ENCODE measurements at regions not wholly inside any gene's neighbourhood (a gene's known extent, or its start where the extent isn't known, plus 50 kb on each side); places are given as distances from the start of the nearest gene placed in this dataset.
"Not testable (repeated sequence)": the region's sequence is repeated elsewhere in the genome, so short reads cannot be mapped to it uniquely, and the experiment has no call there.

DNA sequence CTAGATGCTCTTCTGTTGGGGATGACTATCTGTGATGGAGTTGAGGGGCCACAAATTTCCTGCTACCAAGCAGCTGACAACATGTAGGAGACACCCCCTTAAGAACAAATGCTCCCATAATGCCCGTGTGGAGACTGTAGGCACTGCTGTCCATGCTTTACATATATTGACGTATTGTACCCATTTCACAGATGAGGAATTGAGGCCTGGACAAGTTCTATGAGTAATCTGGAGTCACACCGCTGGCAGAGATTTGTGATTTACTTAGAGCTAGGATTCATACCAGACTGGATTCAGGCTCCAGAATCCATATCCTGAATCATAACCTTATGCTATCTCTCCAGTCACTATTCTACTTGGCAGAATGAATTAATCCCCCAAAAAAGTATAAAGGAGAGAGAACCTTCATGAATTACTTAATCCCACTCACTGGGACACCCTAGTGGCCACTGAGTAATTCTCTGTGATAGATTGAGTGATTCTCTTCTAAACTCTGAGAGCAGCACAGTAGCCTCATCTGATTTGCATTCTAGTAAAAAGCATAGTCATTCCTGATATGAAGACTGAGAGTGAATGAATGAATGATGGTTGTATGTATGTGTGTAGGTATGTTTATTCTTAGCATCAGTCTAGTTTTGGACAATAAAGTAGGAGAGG lies 460.7 kb upstream of the MEIS1 start:
- Histone ChIP-seq H3K27me3 (ENCODE audit: control insufficient read depth in 1 of 2, insufficient read depth in 2 of 2, low read length in 2 of 2) (no peaks in the 10 kb centered on the region), H3K9me3 (ENCODE audit: low read length) (peaks cover 6% of the 10 kb centered on the region), H3K4me3 (ENCODE audit: low read depth in 1 of 2, low read length in 2 of 2) (no peak overlapping the region), H3K9ac (ENCODE audit: low read length) (no peak overlapping the region), H3K27ac (ENCODE audit: low read depth, low read length) (no peak overlapping the region), H3K4me1 (ENCODE audit: insufficient read depth, low read length) (no peaks in the 10 kb centered on the region), H3K36me3 (ENCODE audit: insufficient read depth, low read length) (no peaks in the 10 kb centered on the region)

- Histone ChIP-seq H3K9ac (ENCODE audit: low read length) (no peak overlapping the region), H3K4me3 (ENCODE audit: low read depth in 1 of 2, low read length in 2 of 2) (no peak overlapping the region), H3K36me3 (ENCODE audit: insufficient read depth, low read length) (no peaks in the 10 kb centered on the region), H3K27me3 (ENCODE audit: control insufficient read depth in 1 of 2, insufficient read depth in 2 of 2, low read length in 2 of 2) (no peaks in the 10 kb centered on the region), H3K27ac (ENCODE audit: low read depth, low read length) (no peak overlapping the region), H3K9me3 (ENCODE audit: low read length) (no peaks in the 10 kb centered on the region), H3K4me1 (ENCODE audit: insufficient read depth, low read length) (no peaks in the 10 kb centered on the region)
These were observed 465.8 kb upstream of the MEIS1 start for GRCh38 chr2:65969161-65969560.

GRCh38 chr2:65963303-65963702 lies 471.6 kb upstream of the MEIS1 start:
- H3K9me3 ChIP-seq (ENCODE audit: low read length); H3K9ac ChIP-seq (ENCODE audit: low read length); H3K27me3 ChIP-seq (ENCODE audit: control insufficient read depth in 1 of 2, insufficient read depth in 2 of 2, low read length in 2 of 2); H3K27ac ChIP-seq (ENCODE audit: low read depth, low read length); H3K4me3 ChIP-seq (ENCODE audit: low read depth in 1 of 2, low read length in 2 of 2); H3K4me1 ChIP-seq (ENCODE audit: insufficient read depth, low read length); H3K36me3 ChIP-seq (ENCODE audit: insufficient read depth, low read length): not testable (repeated sequence)

DNA sequence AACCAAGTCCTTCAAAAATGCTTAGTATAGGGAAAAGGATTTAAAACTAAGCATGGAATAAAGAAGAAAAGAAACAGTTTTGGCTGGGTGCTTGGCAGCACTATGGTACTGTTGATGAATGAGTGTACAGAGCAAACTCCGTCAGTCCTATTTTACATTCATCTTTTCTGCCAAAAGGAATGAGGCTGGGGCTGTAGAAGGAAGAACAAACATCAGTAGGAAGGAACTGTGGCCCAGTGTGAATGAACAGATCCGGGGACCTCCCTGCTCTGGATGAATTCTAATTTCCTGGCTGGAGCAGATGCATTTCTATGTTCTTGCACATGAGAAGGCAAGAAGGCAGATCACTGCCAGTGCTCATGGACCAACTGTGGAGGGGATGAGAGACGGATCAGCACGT lies 474.0 kb upstream of the MEIS1 start:
- H3K4me1 ChIP-seq (ENCODE audit: insufficient read depth, low read length), result no peaks in the 10 kb centered on the region
- H3K9me3 ChIP-seq (ENCODE audit: low read length), result no peaks in the 10 kb centered on the region
- H3K9ac ChIP-seq (ENCODE audit: low read length), result no peak overlapping the region
- H3K4me3 ChIP-seq (ENCODE audit: low read depth in 1 of 2, low read length in 2 of 2), result no peak overlapping the region
- no peaks in the 10 kb centered on the region for H3K36me3 ChIP-seq (ENCODE audit: insufficient read depth, low read length)
- no peak overlapping the region for H3K27ac ChIP-seq (ENCODE audit: low read depth, low read length)
- no peaks in the 10 kb centered on the region for H3K27me3 ChIP-seq (ENCODE audit: control insufficient read depth in 1 of 2, insufficient read depth in 2 of 2, low read length in 2 of 2)

DNA sequence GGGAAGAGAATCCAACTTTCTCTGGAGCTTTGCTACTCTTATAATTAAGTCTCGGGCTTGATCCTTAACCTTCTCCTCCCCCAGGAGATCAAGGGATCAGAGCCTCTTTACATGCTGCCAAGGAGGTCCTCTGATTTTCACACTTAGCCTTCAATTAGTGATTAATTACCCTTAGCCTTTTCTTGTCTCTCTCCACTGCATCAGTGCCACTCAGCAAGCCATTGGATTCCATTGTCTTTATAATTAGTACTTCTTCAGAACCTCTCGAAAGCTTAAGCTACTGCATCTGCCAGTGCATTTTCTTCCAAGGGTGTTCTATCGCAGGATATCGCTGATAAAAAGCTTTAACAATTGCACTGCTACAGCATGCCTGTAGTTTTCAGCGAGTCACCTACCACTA lies 477.0 kb upstream of the MEIS1 start:
- H3K4me3 ChIP-seq (ENCODE audit: low read depth in 1 of 2, low read length in 2 of 2), result no peak overlapping the region
- no peak overlapping the region for H3K27ac ChIP-seq (ENCODE audit: low read depth, low read length)
- H3K36me3 ChIP-seq (ENCODE audit: insufficient read depth, low read length), result no peaks in the 10 kb centered on the region
- no peak overlapping the region for H3K9ac ChIP-seq (ENCODE audit: low read length)
- no peaks in the 10 kb centered on the region for H3K9me3 ChIP-seq (ENCODE audit: low read length)
- H3K27me3 ChIP-seq (ENCODE audit: control insufficient read depth in 1 of 2, insufficient read depth in 2 of 2, low read length in 2 of 2), result no peaks in the 10 kb centered on the region
- no peaks in the 10 kb centered on the region for H3K4me1 ChIP-seq (ENCODE audit: insufficient read depth, low read length)

DNA sequence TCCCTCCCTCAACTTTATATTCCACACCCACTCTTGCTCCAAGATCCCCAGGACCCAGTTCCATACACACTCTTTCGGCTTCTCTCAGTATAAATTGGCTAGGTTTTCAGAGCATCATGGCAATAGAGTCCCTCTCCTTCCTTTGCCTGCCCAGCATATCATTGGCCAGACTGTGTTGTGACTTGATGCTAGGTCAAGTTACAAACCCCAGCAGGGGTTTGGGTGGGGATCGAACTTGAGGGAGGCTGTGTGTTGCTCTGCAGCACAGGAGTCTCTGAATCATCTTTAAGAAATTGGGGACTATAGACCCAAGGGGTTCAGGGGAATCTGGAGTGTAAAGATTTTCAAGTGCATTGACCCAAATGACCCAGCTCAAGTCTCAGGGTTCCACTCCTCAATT lies 477.5 kb upstream of the MEIS1 start:
- H3K9ac ChIP-seq (ENCODE audit: low read length), result no peak overlapping the region
- no peak overlapping the region for H3K4me3 ChIP-seq (ENCODE audit: low read depth in 1 of 2, low read length in 2 of 2)
- H3K27ac ChIP-seq (ENCODE audit: low read depth, low read length), result no peak overlapping the region
- H3K9me3 ChIP-seq (ENCODE audit: low read length), result no peaks in the 10 kb centered on the region
- no peaks in the 10 kb centered on the region for H3K4me1 ChIP-seq (ENCODE audit: insufficient read depth, low read length)
- no peaks in the 10 kb centered on the region for H3K36me3 ChIP-seq (ENCODE audit: insufficient read depth, low read length)
- no peaks in the 10 kb centered on the region for H3K27me3 ChIP-seq (ENCODE audit: control insufficient read depth in 1 of 2, insufficient read depth in 2 of 2, low read length in 2 of 2)

DNA sequence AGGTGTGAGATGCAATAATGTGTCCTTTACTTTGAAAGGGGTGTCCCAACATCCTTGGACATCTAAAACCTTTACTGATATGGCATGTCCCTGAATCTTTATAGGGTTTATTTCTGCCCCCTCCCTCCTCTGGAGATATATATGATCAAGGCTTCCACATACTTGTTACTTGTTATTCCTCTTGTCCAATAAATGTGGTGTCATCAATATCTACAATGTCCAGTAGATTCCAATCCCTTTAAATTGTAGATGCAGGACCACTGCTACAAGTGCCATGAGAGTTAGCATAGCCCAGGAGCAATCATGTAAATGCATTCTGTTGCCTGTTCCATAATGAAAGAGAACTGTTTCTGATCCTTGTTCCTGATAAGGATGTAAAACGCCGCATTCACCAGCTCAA lies 479.7 kb upstream of the MEIS1 start:
- H3K27me3 ChIP-seq (ENCODE audit: control insufficient read depth in 1 of 2, insufficient read depth in 2 of 2, low read length in 2 of 2), result no peaks in the 10 kb centered on the region
- H3K27ac ChIP-seq (ENCODE audit: low read depth, low read length), result no peak overlapping the region
- no peaks in the 10 kb centered on the region for H3K9me3 ChIP-seq (ENCODE audit: low read length)
- no peak overlapping the region for H3K4me3 ChIP-seq (ENCODE audit: low read depth in 1 of 2, low read length in 2 of 2)
- H3K9ac ChIP-seq (ENCODE audit: low read length), result no peak overlapping the region
- H3K36me3 ChIP-seq (ENCODE audit: insufficient read depth, low read length), result no peaks in the 10 kb centered on the region
- no peaks in the 10 kb centered on the region for H3K4me1 ChIP-seq (ENCODE audit: insufficient read depth, low read length)

DNA sequence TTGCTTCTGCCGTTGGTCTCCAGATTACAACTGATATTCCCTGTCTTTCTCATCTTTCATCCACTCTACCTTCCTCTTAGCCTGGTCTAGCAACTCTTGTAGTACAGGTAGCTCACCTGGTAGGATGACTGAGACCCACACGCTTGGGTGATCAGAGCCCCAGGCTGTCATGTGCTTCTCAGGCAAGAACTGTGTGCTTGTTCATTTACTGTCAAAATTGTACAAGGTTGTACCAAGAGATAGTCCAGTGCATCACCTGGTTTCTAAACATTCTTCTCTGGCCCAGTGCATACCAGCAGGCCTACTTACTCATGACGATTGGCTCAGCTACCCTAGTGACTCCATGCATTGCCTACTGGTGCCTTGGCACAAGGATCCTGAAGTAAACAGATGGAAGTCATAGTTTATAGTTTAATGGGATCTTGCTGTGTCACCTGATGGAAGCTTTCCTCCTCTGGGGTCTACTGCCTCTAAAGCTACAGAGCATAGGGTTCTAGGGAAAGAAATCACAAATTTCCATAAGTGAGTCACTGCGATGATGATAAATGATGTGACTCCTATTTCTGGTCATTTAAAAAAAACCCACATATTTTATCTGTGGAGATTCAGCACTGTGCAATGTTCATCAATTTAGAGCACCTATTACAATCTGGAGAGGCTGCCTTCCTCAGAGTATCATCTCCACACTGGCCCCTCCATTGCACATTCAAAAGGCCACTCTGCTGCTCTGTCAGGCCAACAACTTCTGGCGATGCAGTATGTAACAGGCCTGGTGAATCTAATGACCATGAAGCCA lies 481.8 kb upstream of the MEIS1 start:
- no peak overlapping the region for H3K27ac ChIP-seq (ENCODE audit: low read depth, low read length)
- no peaks in the 10 kb centered on the region for H3K36me3 ChIP-seq (ENCODE audit: insufficient read depth, low read length)
- no peaks in the 10 kb centered on the region for H3K9me3 ChIP-seq (ENCODE audit: low read length)
- no peaks in the 10 kb centered on the region for H3K27me3 ChIP-seq (ENCODE audit: control insufficient read depth in 1 of 2, insufficient read depth in 2 of 2, low read length in 2 of 2)
- H3K4me1 ChIP-seq (ENCODE audit: insufficient read depth, low read length), result no peaks in the 10 kb centered on the region
- no peak overlapping the region for H3K4me3 ChIP-seq (ENCODE audit: low read depth in 1 of 2, low read length in 2 of 2)
- no peak overlapping the region for H3K9ac ChIP-seq (ENCODE audit: low read length)

DNA sequence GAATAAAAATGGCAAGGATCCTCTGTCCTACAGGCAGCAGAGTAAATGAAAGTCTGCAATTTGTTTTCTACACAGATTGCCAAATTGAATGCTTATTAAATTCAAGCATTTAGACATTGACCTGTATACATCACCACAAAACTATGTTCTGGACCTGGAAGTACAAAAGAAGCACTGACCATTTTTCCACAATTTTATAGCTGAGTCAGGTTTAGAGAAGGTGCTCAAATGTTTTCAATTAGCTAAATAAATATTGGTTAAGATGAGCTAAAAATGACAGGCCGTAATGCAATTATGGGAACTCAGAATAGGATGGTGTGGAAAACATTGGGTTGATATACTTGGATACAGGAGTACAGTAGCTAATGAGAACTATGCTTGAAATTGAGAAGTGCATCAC lies 490.7 kb upstream of the MEIS1 start:
- no peaks in the 10 kb centered on the region for H3K4me1 ChIP-seq (ENCODE audit: insufficient read depth, low read length)

GRCh38 chr2:65943099-65943786 lies 491.7 kb upstream of the MEIS1 start:
- Histone ChIP-seq H3K36me3 (ENCODE audit: insufficient read depth, low read length) (no peaks in the 10 kb centered on the region), H3K9me3 (ENCODE audit: low read length) (no peaks in the 10 kb centered on the region), H3K27ac (ENCODE audit: low read depth, low read length) (no peak overlapping the region), H3K4me1 (ENCODE audit: insufficient read depth, low read length) (no peaks in the 10 kb centered on the region), H3K9ac (ENCODE audit: low read length) (no peak overlapping the region), H3K27me3 (ENCODE audit: control insufficient read depth in 1 of 2, insufficient read depth in 2 of 2, low read length in 2 of 2) (no peaks in the 10 kb centered on the region), H3K4me3 (ENCODE audit: low read depth in 1 of 2, low read length in 2 of 2) (no peak overlapping the region)

More for the DNA sequence above, 490.7 kb upstream of the MEIS1 start:
- Histone ChIP-seq H3K36me3 (ENCODE audit: insufficient read depth, low read length) (no peaks in the 10 kb centered on the region), H3K9ac (ENCODE audit: low read length) (no peak overlapping the region), H3K27me3 (ENCODE audit: control insufficient read depth in 1 of 2, insufficient read depth in 2 of 2, low read length in 2 of 2) (no peaks in the 10 kb centered on the region), H3K4me3 (ENCODE audit: low read depth in 1 of 2, low read length in 2 of 2) (no peak overlapping the region), H3K27ac (ENCODE audit: low read depth, low read length) (no peak overlapping the region), H3K9me3 (ENCODE audit: low read length) (no peaks in the 10 kb centered on the region)

- Histone ChIP-seq H3K9me3 (ENCODE audit: low read length) (no peaks in the 10 kb centered on the region), H3K4me1 (ENCODE audit: insufficient read depth, low read length) (no peaks in the 10 kb centered on the region), H3K9ac (ENCODE audit: low read length) (no peak overlapping the region), H3K36me3 (ENCODE audit: insufficient read depth, low read length) (no peaks in the 10 kb centered on the region), H3K4me3 (ENCODE audit: low read depth in 1 of 2, low read length in 2 of 2) (no peak overlapping the region), H3K27me3 (ENCODE audit: control insufficient read depth in 1 of 2, insufficient read depth in 2 of 2, low read length in 2 of 2) (no peaks in the 10 kb centered on the region), H3K27ac (ENCODE audit: low read depth, low read length) (no peak overlapping the region)
These were observed 494.1 kb upstream of the MEIS1 start for GRCh38 chr2:65940856-65941255.

All from muscle layer of colon (tissue), 2 donors.